Putamen (tissue), 1 donor: ENCODE measurements at regions not wholly inside any gene's neighbourhood (a gene's known extent, or its start where the extent isn't known, plus 50 kb on each side); places are given as distances from the start of the nearest gene placed in this dataset.
"Not testable (repeated sequence)": the region's sequence is repeated elsewhere in the genome, so short reads cannot be mapped to it uniquely, and the experiment has no call there.

Experiments used
- DNase-seq: peaks from one replicate; pipeline ENCODE4 v3.0.0-alpha.2; 2016; ENCODE audit warnings: low spot score

GRCh38 chr19:13712767-13713201 lies 51.5 kb upstream of the MRI1 start:
- DNase-seq = peak; percentile 43

GRCh38 chr19:13707915-13708314 lies 56.4 kb upstream of the MRI1 start:
- peak; percentile 38 for DNase-seq

- DNase-seq = no peak
Observed at GRCh38 chr19:13705928-13706447, 58.3 kb upstream of the MRI1 start.

- no peak for DNase-seq
Observed at GRCh38 chr19:13705201-13705600, 59.1 kb upstream of the MRI1 start.

- no peak for DNase-seq
Observed at GRCh38 chr19:13701624-13702023, 62.7 kb upstream of the MRI1 start.

- DNase-seq = no peak
Observed at GRCh38 chr19:13700621-13701020, 63.7 kb upstream of the MRI1 start.

GRCh38 chr19:13699786-13700185 lies 64.5 kb upstream of the MRI1 start:
- no peak for DNase-seq

GRCh38 chr19:13696839-13697238 lies 67.5 kb upstream of the MRI1 start:
- no peak for DNase-seq

GRCh38 chr19:13693889-13694288 lies 70.4 kb upstream of the MRI1 start:
- no peak for DNase-seq

- peak; percentile 76 for DNase-seq
Observed at GRCh38 chr19:13691569-13692435, 72.5 kb upstream of the MRI1 start.

- DNase-seq = no peak
Observed at GRCh38 chr19:13689085-13689484, 75.2 kb upstream of the MRI1 start.

- DNase-seq = peak; percentile 65
Observed at GRCh38 chr19:13684021-13684420, 80.3 kb upstream of the MRI1 start.

GRCh38 chr19:13681509-13681908 lies 82.8 kb upstream of the MRI1 start:
- no peak for DNase-seq

- not testable (repeated sequence) for DNase-seq
Observed at GRCh38 chr19:13680708-13681360, 83.5 kb upstream of the MRI1 start.

GRCh38 chr19:13676967-13677366 lies 87.4 kb upstream of the MRI1 start:
- not testable (repeated sequence) for DNase-seq

GRCh38 chr19:13672480-13673175 lies 91.7 kb upstream of the MRI1 start:
- not testable (repeated sequence) for DNase-seq

- no peak for DNase-seq
Observed at GRCh38 chr19:13670846-13671245, 93.5 kb upstream of the MRI1 start.

- peak; percentile 26 for DNase-seq
Observed at GRCh38 chr19:13669780-13670355, 94.5 kb upstream of the MRI1 start.

GRCh38 chr19:13668964-13669363 lies 95.4 kb upstream of the MRI1 start:
- DNase-seq = no peak

GRCh38 chr19:13666165-13666564 lies 98.2 kb upstream of the MRI1 start:
- no peak for DNase-seq

- DNase-seq = no peak
Observed at GRCh38 chr19:13665125-13665905, 99.0 kb upstream of the MRI1 start.
